HG03045 (cell line): ENCODE measurements at regions not wholly inside any gene's neighbourhood (a gene's known extent, or its start where the extent isn't known, plus 50 kb on each side); places are given as distances from the start of the nearest gene placed in this dataset.

Experiments used
- ATAC-seq: cut with Tn5 transposase; IDR thresholded peaks from one replicate; pipeline ENCODE4 v1.9.1; 2021; ENCODE audit warnings: mild to moderate bottlenecking, moderate library complexity; ENCODE audit not compliant: unreplicated experiment

DNA sequence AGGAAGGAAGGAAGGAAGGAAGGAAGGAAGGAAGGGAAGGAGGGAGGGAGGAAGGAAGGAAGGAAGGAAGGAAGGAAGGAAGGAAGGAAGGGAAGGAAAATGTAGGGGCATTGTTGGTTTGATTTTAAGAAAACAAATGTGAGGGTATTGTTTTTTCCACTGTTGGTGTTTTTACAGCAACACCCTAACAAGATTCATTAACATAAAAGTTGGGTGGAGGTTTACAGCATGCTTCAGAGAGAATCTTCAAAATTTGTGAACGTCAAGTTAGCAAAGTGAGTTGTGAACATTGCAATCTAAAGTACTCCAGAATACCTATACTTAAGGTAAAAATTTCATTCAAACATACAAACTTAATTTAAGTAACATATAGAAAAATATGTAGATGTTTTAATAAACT is 200.2 kb upstream of the ID4 start:
- no peak for ATAC-seq

DNA sequence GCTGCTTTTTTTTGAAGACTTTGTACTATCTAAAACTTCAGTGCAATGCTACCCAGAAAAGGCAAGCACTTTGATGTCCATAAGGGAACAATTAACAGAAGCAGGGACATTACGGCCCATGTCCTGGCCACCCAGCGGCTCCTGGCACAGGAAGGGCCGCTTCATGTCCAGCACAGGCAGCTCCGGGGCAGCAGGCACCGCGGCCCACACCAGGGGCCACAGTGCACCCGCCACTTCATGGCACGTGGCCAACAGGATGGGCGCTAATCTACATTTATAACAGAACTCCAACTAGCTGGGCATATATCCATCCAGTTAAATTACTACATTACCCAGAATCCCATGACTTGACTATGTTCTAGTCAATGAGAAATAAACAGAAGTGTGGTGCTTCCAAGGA is 198.2 kb upstream of the ID4 start:
- no peak for ATAC-seq

DNA sequence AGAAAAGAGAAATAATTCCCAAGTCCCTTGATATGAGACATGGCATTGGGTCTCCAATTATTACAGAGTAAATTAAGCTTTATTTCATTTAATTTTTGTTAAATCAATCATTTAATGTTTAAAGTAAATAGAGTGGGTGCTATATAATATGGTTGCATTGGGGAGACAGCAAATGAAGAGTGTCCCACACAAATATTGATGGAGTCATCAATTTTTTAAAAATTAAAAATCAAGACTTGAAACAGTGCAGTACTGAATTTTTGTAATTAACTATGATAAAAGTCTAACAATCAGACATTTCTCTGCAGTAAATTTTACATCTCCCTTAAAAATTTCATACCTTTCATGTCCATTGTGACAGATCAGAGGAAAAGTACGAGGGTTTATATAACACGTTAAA is 193.9 kb upstream of the ID4 start:
- ATAC-seq: no peak

DNA sequence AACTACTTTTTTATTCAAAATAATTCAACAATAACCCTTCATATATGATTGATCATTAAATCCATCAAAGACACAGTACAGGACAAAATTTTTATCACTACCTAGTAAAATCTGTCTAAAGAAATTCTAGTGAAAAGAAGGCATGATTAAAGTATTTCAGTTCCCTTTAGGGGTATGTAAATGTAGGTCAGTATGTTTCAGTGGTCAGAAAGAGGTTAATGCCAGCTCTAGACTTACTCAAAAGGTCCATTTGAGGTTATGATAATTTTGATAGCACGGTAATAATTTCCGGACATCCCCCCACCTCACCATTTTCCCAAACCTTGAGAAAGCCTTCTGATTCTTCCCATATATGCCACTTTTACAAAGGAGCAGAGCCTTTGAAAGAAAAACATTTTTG is 193.5 kb upstream of the ID4 start:
- no peak for ATAC-seq

DNA sequence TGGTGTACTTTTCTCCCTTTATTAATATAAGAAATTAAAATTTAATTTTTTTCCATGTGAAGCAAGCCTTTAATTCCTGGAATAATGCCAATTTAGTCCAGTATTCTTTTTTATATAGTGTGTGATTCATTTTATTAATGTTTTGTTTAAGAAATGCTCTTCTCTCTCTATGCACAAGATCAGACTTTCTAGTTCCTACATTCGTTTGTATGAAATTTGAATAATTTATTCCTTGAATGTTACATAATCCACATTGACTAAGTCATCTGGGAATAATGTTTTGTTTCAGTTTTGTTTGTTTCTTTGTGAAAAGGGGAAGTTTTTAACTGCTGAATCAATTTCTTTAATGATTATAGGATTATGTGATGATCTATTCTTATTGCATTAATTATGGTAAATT is 181.4 kb upstream of the ID4 start:
- ATAC-seq: no peak

DNA sequence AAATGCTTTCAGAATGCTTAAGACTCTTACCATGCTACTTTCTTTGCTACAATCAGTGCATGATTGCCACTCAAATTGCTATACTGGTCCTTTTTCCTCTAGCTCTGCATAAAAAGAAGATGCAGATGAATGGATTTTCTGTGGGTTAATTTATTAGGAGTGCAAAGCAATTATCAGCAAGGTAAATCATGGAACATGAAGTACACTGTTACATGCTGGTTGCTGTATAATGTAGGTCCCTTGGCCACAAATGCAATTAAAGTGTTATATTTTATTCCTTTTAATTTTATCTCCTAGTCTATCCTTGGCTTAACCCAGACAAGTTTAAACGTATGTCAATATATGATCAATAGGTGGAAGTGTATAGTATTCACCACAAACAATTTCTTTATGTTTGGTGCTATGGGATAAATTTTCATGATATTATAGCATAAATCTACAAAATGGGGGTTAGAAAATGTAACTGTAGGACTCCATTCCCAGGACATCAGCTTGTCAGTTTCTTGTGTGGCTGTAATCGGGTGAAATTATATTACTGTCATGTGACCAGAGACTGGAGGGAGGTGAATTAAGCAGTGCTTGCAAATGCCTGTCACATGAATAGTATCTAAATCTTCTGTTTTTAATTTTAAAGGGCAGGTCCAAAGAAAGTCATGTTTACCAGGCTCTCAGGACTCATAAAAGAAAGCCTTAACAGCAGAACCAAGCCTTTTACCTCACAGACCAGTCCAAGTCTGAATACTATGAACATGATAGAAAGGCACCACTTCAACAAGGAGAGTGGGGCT is 176.9 kb upstream of the ID4 start:
- ATAC-seq: no peak

DNA sequence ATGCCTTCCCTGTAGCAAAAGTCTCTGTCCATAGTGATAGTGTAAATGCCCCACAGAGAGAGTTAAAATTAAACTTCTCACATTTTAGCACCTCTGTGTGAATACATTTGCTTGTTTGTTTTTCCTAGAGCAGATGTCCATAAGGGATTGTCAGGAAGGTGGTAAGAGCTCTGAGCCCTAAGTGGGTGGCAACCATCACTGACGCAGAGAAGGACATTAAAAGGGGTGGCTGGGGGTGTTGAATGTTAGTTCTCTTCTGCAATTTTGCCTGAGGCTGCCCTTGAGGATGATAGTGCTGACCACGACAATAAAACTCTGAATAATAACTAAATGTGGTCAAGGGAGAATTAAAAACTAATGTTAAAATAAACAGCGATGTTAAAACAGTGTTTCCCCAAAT is 174.3 kb upstream of the ID4 start:
- ATAC-seq: no peak

DNA sequence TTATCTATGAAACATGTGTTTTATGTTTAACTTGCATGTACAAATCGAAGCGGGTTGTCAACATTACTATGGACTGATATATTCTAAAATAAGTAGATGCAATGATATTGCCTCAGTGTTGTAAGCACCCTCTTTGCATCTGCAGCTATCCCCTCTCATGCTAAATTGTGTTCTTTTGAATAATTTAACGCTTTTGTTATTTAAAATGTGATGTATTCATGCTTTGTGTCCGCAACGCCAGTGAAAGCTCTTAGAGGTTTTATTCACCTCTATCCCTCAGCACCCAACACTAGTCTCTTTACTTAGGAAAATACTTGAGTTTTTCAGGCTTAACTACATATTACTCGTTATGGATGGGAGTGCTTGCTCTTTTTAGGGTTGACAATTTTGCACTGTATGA is 173.7 kb upstream of the ID4 start:
- ATAC-seq: no peak

DNA sequence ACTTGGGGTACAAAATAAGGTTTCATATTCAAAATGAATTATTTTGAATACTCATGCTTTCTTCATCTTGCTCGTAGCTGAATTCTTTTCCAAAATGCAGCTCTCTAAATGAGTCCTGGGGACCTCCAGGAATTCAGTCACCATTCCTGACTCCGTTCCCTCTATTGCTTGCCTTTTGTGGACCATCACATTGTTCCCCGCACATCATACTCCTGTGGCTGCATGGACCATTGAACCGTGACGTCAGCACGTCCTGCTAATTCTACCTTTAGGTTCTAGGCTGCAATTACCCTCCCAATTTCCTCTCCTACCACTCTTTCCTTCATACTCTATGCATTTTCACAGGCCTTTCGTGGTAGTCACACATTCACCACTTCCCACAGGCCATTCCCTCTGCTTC is 173.1 kb upstream of the ID4 start:
- ATAC-seq: no peak

DNA sequence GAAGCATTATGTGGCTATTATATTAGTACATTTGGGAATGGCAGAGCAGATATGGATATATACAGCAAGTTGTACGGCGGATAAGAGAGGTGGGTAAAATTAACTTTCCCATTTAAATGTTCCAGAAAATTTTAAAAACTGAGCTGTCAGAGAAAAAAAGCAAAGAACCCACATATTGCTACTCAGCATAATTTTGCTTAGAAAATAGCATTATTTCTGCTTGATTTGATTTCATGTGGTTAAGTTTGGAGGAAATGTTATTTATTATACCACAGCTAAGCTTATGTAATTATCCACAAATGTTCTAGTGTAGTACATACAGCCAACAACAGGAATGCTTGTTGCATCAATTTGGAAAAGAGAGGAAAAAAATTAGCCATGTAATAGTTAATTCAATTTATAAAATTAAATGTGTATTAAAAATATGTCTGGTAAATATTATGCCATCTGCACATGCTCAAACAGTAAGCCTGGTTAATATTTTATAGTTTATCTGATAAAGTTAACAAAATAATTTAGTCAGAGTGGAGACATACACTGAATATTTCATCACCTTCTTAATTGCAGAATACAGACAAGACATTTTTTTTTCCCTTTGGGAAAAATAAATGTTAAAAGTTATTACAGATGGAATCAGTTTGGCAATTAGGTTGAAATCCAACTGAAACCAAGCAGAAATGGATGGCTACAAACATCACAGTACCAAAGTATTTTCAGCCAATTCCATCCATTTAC is 172.1 kb upstream of the ID4 start:
- ATAC-seq: no peak

DNA sequence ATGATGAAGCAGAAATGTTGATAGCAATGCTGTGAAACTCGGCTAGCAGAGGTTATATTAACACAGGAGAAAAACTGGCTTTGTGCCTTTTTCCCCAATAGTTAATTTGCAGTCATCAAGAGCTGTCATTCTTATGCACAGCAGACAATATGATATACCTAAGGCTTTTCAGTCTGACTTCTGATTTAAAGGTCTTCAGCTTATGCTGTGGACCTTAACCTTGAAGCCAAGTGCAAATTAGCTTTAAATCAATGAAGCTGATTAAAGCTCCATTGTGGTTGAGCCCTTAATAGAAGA is 171.6 kb upstream of the ID4 start:
- ATAC-seq: no peak

DNA sequence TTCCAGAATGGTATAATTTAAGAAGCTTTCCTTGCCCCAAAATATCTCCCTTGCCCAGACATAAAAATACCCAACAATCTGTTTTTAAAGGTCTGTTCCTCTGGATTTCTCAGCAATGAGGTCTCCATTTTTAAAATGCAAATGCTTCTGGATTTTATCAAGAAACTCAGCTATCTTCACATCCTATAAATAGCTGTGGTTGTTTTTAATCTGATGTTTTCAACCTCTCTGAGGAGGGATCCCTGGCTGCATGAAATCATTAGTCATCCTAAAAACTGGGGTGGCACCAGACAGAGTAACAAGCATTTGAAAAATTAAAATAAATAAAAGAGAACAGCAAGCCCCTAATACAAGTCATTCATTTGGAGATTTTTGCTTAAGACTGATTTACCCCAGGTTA is 168.5 kb upstream of the ID4 start:
- no peak for ATAC-seq

DNA sequence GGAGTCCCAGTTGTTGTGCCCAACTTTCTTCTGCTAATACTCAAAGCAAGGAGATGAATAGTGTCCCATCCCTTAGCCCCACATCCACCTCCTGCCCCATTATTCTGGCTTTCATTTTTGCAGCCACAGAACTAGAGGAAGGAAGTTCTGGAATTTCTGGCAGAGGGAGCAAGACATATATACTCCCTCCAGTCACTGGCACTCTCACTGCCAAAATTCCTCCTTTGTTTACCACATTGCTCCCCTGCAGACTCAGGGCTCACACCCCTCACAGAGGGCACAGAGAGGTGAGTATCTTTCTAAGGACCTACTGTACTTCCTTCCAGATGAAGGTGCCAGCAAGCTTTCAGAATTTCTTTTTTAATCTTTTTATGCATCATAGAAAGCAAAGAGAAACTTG is 168.0 kb upstream of the ID4 start:
- ATAC-seq: no peak

DNA sequence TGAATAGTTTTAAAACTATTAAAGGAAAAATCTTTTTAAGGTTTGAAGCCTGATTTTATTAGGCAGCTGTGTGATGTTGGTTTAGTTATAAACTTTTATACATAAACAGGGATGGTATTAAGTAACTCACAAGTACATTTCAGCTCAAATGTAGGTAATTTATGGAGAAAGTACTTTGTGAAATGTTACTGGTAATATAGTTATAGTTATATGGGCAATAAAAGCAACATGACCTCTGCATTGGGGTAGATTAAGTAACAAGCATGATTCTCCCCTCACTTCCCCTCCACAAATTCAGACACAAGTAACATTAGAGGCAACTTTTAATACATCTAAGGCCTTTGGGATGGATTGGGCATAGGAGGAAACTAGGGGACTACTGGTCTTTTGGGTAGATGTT is 154.3 kb upstream of the ID4 start:
- no peak for ATAC-seq

DNA sequence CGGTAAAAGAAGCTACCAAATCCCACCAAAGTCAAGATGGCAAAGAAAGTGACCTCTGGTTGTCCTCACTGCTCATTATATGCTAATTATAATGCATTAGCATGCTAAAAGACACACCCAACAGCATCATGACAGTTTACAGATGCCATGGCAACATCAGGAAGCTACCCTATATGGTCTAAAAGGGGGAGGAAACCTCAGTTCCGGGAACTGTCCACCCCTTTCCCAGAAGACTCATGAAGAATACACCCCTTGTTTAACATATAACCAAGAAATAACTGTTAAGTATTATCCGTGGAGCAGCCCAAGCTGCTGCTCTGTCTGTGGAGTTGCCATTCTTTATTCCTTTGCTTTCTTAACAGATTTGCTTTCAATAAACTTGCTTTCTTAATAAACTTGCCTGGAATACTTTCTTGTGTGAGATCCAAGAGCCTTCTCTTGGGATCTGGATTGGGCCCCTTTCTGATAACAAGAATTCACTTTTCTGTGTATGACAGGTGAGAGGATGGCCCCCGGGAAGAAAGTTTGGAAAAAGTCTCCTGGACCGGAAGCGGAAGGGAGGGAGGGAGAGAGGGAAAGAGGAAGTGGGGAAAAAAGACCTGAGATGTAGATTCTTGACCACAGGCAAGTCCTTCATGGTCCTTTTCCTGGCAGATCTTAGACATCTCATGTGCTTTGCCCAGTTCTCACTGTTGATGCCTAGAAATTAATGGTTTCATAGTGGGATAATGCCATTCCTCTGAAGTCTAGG is 146.7 kb upstream of the ID4 start:
- no peak for ATAC-seq

DNA sequence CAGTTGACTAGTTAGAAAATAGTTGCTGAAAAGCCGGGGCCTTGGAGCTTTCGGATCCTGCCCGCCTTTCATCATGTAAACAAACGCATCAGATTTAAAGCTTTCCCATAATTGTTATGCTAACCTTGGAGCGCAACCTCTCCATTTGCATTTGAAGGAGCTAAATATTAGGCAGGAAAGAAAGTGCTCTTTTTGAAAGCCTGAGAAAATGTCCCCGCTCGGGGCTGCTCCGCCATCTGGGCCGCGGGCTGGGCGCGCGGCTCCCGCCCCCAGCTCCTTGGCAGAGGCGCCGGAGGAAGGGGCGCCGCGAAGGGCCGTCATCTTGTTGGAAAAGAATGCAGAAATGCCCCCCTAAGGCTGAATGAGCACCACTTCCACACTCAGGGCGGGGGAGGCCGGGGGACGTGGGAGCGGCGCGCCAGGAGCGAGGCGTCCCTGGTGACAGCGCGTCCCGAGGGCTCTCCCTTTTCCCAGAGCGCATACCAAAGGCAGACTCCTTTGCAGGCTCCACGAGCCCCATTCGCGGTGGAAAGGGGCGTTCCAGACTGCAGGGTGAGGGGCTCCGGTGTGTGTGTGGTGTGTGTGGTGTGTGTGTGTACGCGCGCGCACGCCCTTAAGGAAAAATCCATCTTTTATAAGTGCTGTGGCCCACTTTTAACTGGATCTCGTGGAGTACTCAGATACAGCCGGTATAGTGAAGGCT is 145.6 kb upstream of the ID4 start:
- ATAC-seq: no peak

DNA sequence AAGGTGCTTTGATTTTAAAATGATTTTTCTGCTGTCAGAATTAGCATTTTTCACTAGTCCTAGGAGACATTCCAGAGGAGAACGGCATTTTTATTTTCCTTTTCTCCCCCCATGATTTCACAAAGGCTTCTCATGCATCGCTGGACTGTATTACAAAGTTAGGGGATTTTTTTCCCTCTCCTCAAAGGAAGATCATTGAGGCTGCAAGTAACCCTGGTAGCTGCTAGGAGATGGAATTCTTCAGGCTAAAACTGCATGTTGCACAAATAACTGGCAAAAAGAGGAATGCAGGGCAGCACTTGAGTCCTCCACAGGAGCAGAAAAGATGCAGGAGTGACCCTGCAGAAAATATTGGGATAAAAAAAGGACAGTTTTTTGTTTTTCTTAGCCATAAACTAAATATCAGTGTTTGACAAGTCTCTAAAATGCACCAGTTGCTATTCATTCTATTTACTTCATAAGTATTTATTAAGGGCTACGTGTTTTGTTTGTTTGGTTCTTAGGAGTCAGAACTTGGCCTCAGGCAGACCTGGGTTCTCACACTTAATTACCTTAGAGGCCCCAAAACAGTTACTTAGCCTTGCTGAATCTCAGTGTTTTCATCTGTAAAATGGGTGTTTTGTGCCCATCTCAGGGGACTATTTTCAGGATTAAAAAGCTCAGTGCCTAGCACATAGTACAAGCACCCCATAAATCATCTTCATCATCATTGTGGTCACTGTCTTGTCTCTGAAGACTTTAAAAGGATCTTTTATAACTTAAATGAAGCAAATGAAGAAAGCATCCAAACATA is 144.5 kb upstream of the ID4 start:
- ATAC-seq: no peak

DNA sequence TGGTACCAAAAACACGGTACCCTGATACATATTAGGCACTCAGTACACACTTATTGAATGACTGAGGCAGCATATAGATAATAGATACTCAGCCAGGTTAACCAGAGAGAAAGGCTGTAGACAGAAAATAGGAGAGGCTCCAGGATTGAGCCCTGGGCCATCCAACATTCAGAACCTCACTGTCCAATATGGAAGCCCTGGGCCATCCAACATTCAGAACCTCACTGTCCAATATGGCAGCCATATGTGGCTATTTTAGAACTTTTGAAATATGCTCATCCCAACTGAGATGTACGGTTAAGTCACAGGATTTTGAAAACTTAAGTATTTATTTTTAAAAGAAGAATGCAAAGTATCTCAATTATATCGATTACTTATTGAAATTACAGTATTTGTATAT is 142.5 kb upstream of the ID4 start:
- ATAC-seq: no peak

DNA sequence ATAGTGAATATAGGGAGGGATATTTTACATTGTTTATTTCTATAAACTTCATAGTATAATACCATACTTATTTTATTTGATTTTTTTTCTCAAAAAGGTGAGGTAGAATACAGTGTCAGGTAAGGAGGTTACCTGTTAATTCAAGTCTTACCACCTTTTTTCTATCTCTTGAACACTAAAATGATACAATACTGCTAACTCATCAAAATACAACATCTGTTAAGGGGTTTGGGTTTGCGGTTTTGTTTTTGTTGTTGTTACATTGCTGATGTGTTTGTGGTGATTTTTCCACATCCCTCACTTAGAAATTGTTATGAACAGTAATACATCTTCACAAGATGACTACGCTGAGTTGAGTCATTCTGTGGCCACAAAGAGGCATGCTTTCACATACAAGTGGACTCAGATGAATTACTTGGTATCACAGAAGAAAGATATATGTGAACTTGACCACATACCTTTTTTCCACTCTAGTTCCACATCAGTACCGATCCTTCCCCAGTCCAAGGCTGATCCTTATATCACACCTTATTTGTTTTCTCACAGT is 139.4 kb upstream of the ID4 start:
- ATAC-seq: no peak

DNA sequence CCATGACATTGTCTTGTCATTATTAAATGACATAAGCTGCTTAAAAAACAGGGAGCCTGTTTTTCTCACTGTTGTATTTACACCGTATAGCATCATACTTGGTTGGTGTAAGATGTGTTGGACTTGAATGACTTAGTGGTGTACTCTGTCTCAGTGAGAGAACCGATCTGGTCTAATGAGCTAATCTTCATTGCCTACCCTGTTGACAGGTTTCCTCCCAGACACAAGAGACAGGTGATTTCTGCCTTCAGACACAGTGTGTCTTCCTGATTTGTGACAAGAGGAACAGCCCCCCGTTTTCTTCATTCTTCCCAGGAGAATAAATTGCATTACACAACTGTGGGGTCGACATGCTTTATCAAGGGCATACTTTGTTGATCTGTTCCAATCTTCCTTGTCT is 137.2 kb upstream of the ID4 start:
- ATAC-seq: no peak

DNA sequence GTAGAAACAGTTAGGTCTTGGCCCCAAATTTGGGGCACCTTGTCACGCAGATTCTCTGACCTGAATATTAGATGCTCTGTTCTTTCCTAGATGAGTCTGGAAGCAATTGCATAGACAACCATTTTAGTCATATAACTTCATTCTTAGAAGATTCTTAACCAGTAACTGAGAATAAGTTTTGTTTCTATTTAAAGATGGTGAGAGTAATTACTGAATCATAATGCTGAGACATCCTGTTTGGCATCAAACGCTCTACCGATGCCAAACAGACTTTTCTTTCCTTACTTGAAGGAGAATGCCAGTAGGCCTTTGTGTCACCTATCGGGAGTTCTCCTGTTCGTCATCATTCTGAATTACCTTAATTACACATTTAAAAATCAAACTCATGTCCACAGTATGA is 131.6 kb upstream of the ID4 start:
- ATAC-seq: no peak
